HUDEP-2 (cell line): ENCODE measurements at regions not wholly inside any gene's neighbourhood (a gene's known extent, or its start where the extent isn't known, plus 50 kb on each side); places are given as distances from the start of the nearest gene placed in this dataset.
"Not testable (repeated sequence)": the region's sequence is repeated elsewhere in the genome, so short reads cannot be mapped to it uniquely, and the experiment has no call there.

Source experiments
- DNase-seq, 76 experiments: peaks; one replicate each; lab custom pipeline; 2025; ENCODE audit not compliant: unreplicated experiment in 76 of 76; lab: John Stamatoyannopoulos, UW

DNA sequence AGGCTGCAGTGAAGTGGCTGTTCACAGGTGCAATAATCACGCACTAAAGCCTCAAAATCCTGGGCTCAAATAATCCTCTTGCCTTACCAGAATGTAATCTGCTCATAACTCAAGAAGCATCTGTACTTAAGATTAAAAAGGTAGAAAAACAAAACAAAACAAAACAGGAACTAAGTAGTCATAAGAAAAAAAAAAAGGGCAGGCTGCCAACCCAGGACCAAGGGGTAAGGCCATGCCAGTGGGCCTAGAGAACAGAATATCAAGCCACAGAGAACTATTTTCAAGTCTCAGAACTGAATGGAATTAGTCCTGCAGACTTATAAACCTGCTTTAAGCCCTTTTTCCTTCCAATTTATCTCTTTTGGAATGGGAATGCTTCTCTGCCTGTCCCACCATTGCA lies 64.8 kb upstream of the TBC1D3K start:
- no peak for DNase-seq

DNA sequence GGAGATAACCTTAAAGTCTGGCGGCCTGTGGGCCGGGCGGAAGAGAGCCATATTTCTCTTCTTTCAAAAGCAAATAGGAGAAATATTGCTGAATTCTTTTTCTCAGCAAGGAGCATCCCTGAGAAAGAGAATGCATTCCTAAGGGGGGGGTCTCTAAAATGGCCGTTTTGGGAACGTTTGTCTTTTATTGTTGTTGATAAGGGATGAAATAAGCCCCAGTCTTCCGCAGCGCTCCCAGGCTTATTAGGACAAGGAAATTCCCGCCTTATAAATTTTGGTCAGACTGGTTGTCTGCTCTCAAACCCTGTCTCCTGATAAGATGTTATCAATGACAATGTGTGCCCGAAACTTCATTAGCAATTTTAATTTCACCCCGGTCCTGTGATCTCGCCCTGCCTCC lies 65.8 kb upstream of the TBC1D3K start:
- not testable (repeated sequence) for DNase-seq

DNA sequence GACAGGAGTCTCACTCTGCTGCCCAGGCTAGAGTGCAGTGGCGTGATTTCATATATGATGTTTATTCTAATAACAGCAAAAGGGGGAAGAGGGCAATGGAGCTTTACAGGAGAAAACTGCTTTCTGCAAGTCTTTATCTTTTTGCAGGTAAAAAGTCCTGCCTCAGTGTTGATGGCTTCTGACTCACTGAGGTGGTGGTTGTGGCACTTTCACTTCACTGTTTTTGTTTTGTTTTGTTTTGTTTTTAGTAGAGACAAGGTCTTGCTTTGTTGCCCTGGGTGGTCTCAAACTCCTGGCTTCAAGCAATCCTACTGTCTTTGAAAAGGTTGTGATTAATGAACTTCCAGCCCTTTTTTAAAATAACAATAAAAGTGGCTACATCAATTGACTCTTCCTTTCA lies 68.0 kb upstream of the TBC1D3K start:
- DNase-seq, result no peak

DNA sequence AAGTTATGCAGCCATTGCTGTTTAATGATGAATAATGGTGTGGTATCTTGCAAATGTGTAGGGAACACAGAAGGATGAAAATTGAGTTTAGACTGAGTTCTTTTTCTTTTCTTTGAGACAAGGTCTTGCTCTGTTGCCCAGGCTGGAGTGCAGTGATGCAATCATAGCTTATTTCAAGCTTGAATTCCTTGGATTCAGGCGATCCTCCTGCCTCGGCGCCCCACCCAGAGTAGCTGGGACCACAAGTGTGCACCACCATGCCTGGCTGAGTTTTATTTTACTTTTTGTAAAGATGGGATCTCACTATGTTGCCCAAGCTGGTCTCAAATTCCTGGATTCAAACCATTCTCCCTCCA lies 74.6 kb upstream of the TBC1D3K start:
- no peak for DNase-seq

DNA sequence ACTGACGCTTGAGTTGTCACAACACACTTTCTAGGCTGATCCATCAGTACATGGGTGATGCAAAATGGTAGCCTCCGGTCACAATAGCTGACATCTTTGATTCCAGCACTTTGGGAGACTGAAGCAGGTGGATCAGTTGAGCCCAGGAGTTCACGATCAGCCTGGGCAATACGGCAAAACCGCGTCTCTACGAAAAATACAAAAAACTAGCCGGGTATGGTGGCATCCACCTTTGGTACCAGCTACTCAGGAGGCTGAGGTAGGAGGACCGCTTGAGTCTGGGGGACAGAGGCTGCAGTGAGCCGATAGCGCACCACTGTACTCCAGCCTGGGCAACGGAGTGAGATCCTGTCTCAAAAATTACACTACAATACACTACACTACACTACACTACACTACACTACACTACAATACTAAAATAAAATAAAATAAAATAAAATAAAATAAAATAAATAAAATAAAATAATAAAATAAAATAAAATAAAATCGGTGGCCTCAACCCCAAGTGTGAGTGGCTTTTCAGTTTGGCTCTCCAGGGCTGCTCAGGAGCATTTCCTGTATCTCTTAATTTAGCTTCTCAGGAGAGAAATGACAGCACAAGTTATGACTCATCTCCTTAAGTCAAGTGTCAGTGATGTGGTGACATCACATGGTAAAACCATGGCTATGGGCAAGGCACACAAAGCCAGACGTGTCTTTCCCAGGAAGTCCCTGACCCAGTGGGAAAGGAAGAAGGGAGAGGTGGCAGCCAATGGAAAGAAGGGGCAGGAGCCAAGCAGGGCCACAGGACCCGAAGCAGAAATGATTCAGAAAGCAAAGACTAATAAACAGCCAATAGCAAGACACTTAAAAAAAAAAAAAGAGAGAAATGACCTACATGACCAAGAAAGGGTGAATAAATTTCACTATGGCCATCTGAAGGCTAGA lies 75.3 kb upstream of the TBC1D3K start:
- peak in 1 of 76 experiments; percentile 5 for DNase-seq

DNA sequence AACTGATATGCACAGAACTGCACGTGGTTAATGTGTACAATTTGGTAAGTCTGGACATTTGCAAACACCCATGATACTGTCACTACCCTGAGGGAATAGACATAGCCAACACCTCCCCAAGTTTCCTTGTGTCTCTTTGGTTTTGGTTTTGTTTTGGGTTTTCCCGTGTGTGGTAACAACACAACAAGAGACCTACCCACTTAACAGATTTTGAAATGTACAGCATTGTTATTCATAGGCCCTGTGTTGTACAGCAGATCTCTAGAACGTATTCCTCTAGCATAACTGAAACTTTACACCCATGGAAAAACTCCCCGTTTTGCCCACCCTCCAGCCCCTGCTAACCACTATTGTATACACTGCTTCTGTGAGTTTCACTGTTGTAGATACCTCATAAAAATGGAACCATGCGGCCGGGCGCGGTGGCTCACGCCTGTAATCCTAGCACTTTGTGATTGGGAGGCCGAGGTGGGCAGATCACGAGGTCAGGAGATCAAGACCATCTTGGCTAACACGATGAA lies 76.3 kb upstream of the TBC1D3K start:
- DNase-seq, result no peak

DNA sequence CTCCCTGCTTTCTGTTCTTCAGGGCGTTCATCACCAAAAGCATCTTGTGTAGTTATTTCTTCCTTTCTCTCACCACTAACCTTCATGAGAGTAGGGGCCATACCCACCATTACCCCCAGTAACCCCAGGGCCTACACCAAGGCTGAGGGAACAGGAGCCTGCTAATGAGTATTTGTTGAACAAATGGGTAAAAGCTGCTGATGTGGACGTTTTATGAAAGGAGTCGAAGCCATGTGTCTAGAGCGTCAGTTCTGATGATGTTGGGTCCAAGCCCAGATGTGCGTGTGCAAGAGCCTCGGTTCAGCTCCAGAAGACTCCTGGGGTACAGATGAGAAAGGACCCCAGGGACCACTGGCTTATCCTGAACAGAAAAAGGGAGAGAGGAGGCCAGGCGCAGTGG lies 77.1 kb upstream of the TBC1D3K start:
- DNase-seq, result no peak

DNA sequence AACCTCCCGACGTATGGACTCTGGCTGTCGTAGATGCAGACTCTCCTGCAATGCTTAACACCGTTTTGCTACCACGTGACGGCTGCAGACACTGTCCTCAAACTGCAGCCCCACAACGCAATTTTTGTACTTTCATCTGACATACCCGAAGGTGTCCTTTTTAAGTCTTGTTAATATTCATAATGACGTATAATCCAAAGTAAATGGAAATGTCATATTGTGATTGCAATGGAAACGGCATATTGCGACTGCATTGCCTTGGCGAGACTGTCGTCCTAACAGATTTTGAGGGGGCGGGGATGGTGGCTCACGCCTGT lies 79.3 kb upstream of the TBC1D3K start:
- no peak for DNase-seq

DNA sequence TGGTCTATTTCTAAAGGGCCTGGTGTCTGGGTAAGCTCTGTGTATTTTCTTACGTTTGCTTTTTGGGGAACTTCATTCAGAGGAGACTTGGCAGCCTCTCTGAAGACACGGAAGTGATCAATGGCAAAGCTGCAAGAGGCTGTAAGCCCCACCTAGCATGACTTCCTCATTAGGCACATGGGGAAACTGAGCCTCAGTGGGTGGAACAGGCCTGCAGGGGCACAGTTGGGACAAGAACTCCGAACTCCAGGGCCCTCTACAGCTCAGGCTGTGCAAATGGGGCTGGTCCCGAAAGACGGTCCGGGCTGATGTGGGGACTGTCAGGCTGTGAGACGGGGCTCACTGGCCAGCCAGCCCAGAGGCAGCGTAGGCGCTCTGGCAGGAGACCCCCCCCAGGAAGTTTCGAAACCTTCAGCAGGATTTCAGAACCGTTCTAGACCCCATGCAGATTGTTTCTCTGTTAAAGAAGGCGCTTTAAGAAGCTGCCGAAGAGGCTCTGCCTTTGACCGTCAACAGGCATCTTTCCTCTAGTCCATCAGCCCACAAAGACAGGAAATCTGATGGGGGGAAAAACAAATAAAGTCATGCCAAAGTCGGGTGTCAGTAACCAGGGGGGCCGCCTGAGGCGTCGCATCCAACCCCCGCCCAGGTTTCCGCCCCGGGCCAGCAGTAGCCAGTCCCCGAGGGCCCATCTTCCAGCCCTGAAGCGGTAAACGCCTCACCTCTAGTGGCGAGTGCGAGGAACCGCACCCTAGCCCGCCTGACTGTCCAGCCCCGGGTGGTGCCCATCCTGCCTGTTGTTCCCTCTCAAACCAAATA lies 79.8 kb upstream of the TBC1D3K start:
- DNase-seq, result peak in 34 of 76 experiments; percentile 3 to 50 (median 12)

DNA sequence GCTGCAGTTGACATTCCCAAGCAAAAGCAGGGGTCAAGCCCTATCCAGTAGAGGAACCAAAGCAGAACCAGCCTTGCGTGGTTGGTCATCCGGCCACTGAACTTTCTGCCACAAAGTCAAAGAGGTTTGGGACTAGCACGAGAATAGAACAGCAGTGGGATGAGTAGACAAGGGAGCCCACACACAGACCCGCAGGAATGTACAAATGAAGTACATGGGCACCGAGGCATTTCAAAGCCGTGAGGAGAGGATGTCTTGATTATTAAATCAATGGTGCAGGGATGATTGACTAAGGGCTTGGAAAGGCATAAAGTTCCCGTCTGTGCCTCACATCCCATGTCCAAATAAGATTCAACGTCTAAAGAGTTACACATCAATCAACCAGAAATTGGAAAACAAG lies 81.8 kb upstream of the TBC1D3K start:
- no peak for DNase-seq

DNA sequence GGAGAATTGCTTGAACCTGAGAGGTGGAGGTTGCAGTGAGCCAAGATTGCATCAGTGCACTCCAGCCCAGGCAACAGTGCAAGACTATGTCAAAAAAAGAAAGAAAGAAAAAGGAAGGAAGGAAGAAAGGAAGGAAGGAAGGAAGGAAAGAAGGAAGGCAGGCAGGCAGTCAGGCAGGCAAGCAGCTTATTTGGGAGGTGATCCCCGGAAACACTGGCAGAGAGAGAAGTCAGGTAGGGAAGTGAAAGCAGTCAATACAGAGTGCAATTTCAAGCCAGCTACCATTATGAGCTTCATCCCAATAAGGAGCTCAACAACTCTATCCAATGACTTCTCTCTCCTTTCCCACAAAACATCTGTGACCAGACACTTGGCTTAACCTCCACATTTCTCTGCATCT lies 83.0 kb upstream of the TBC1D3K start:
- no peak for DNase-seq

DNA sequence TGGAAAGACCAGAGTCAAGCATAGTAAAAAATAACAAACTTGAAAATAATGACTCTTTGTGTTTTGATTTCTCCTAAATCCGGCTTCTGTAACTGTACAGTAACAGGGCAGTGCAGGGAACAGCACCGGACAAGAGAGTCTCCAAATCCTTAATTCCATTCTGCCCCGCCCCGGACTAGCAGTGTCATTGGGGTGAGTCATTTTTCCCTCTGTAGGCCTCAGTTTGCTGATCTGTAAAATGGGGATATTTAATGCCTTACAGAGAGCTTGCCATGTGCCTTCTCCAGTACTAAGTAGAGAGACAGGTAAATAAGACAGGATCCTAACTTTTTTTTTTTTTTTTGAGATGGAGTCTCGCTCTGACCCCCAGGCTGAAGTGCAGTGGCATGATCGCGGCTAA lies 83.6 kb upstream of the TBC1D3K start:
- DNase-seq, result no peak

DNA sequence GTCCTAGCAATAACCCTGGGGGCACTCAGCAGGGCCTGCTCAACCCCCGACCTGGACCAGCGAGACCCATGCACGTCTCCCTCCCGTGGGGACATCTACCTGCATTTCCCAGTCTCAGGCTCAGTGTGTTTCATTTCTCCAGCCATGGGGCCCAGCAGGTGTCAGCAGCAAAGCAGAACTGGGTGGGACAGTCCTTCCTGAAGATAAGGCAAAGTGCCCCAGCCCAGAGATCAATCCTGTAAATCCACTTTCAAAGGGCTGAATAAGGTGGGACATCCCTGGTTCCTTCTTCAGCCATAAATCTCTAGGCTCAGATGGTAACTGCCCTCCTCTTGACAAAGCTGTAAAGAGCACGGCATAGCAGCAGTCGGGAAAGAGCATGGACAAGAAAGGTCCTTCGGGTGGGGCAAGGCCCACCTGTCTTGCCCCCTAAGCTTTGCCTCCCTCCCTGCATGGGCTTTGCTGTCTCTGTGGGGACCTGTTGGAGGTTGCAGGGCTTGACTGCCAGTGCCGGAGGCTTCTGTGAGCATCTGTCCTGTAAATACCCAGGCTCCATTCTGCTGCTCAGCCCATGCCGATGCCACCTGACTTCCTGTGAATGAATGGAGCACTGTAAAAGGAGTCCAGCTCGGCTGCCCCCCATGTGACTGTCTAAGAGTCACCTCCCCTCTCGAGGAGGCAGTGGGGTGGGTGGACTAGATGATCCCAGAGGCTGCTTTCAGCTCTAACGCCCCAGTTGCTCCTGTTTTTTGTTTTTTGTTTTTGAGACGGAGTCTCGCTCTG lies 84.8 kb upstream of the TBC1D3K start:
- DNase-seq, result no peak

DNA sequence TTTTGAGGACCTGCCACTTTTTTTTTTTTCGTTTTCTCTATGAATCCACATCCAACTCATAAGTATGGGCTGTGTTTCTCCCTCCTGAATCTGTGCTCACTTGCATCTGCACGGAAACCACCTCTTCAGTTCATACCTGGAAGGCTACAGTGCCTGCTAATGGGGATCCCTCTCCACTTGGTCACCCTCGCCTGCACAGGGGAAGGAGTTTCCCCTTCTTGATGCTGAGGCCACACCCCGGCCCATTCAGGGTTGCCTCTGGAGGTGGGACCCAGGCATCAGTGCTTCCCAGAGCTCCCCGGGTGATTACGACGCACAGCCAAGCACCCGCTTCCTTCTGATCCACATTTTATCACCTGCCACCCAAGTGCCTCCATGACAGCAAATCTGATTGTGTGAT lies 85.9 kb upstream of the TBC1D3K start:
- no peak for DNase-seq

DNA sequence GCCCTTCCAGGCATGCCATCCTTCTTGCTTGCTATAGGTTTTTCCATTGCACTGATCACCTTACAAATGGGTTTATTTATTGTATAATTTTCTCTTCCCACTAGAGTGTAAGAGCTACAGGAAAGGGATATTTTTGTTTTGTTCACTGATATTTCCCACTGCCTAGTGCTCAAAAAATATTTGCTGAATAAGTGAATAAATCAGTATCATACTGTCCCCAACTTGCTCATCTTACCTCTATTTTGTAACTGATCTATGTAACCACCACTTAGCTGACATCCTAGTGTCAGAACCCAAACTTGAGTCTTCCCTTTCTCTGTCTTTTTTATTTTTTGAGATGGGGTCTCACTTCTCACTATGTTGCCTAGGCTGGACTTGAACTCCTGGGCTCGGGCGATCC lies 87.6 kb upstream of the TBC1D3K start:
- DNase-seq, result no peak

DNA sequence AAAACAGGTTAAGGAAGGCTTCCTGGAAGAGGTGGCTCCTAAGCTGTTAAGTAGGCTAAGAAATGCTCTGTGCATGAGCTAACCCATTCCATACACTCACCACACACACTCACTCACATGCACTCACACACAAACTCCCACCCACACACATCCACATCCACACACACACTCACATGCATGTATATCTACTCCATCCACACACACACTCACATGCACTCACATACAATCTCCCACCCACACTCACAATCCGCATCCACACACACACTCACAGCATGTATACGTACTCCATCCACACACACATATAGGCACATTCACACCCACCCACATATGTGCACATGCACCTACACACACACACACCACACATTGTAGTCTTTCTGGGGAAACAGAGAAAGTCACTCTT lies 89.3 kb upstream of the HNF1B start:
- DNase-seq, result no peak

DNA sequence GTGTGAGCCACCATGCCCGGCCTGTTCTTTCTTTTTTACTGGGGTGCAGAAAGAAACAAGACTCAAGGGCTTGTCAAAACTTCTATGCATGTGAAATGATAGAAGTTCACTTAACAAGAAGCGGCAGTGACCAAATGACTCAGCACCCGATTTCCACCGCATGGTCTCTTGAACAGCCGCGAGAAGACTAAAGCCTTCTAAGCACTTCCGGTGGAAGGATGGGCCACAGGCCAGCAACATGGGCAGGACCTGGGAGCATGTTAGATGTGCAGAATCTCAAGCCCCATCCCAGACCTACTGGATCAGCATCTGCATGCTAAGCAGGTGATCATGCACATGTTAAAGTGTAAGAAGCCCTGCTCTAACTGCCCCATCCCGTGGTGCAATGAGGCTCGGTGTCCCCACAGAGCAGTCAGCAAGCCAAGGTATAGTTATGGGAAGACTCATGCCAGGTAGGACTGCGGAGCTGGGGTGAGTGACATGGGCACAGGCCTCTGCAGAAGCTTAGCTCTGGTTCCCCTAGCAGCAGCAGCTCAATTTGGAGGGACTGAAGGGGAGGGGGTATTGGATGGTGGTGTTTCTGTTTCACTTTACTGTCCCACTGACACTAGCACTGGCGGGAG lies 88.5 kb upstream of the HNF1B start:
- DNase-seq, result no peak

DNA sequence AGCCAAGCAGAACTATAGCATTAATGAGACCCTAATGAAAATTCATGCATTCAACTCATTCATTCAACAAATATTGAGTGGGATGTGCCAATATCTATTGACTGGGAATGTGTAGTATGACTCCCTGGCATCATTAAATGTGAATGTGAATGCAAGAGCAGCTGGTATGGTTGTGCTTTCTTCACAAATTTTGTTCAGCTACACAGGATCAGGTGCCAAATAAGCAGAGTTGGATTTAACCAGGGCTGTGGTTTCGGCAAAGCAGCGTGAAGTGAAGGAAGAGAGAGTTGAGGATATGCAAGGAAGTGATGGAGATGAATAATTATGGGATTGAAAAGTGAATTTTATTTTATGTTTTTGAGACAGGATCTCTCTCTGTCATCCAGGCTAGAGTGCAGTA lies 87.1 kb upstream of the HNF1B start:
- no peak for DNase-seq

DNA sequence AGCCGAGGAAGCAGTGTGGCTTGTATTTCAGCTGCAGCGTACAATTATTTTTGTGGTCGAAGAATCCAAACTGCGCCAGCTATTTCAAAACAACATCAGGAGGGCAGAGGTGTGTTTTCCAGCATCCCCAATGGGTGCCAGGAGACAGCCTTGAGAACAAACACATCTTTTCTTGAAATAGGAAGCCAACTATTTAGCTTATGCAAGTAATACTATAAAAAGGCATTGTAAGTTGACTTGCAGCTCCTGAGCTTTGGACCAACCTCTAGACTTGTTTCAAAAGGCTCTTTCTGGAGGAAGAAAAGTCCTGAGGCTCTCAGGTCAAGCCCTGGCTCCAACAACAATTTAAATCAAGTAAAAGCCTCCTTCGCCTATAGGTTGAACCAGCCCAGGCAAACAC lies 86.6 kb upstream of the HNF1B start:
- DNase-seq, result no peak

DNA sequence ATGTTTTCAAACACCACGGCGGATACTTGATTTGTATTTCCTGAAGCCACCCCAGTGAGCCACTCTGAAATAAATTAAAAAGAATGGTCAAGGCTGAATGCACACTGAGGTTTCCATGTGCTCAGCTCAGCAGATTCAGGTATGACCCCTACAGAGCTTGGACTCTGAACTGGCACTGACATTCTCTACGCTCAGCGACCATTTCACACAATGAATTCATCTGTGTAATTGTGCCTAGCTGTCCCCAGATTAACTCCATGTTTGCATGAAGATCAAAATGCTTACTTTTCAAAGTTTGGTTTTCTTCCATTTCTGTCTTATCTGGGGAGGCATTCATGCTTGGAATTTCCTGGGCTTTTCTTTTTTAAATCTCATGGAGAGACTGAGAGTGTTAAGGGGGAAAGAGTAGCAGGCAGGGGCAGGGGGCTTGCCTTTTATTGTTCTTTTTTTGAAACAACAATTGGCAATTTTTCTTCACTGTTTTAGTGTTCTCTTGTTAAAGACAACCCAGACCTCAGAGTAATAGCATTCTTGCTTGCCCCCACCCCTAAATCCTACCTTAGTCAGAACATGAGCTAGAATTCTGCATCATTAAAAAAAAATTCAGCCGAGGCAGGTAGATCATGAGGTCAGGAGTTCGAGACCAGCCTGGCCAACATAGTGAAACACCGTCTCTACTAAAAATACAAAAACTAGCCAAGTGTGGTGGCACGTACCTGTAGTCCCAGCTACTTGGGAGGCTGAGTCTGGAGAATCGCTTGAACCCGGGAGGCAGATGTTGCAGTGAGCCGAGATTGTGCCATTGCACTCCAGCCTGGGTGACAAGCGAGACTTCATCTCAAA lies 85.5 kb upstream of the HNF1B start:
- no peak for DNase-seq
